Cerebellar cortex (tissue), 1 donor: ENCODE measurements at regions not wholly inside any gene's neighbourhood (a gene's known extent, or its start where the extent isn't known, plus 50 kb on each side); places are given as distances from the start of the nearest gene placed in this dataset.
"Not testable (repeated sequence)": the region's sequence is repeated elsewhere in the genome, so short reads cannot be mapped to it uniquely, and the experiment has no call there.

ENCODE experiments used
- DNase-seq: peaks from one replicate; pipeline ENCODE4 v3.0.0-alpha.2; 2015; ENCODE audit warnings: low spot score

- no peak for DNase-seq
These were observed 102.3 kb downstream of the ZFY start for GRCh38 chrY:3037471-3037870.

- no peak for DNase-seq
These were observed 105.2 kb downstream of the ZFY start for GRCh38 chrY:3040415-3040814.

DNA sequence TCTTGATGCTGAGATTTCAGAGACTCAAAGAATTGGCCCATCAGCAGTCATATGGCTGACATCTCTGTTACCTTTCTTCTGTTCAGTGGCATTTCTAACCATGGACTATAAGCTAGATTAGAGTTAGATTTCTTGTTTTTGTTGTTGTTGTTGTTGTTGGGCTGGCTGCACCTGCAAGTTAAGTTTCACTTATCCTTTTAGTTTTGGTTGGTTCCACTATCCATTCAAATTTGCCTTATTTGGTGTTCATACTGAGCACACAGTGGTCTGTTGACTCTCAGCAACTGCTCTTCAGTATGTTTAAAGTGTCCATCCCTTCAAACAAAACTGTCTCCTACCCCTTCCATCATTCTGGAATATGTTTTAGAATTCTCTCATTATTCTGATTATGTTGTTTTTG lies 106.8 kb downstream of the ZFY start:
- DNase-seq, result no peak

GRCh38 chrY:3042901-3043300 lies 107.7 kb downstream of the ZFY start:
- DNase-seq, result no peak

DNA sequence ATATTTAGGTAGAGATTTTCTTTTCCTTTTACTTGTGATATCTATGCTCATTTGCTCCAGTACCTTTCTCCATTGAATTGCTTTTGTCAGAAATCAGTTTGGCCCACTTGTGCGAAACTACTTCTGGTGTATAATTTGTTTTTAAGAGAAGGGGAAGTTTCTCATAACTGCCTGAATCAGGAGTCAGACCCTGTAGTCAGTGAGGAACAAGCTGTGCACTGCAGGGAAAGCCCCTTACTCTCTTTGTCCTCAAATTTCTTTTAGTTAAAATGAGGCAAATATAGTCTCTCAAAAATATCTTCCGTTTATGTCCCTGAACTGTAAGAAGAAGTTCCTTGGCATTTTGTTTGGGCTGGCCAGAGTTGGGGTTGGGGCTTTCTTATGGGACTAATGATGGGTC lies 109.9 kb downstream of the ZFY start:
- no peak for DNase-seq

GRCh38 chrY:3055496-3055895 lies 120.3 kb downstream of the ZFY start:
- not testable (repeated sequence) for DNase-seq

DNA sequence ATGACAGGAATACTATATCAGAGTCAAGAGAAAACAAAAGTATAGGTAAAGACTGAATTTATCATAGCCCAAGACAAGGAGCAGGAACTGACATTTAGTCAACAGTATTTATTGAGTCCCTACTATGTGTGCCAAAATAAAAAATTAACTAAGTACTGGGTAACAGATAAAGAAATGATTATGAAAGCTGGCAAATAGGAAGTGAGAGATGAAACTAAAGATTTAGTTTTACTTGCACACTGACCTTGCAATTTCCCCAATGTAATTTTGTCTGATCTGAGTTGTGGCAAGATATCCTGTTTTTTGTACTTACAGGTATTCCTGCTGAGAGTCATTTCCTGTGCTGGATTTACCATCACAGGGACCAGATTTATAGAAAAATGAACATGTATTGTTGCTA lies 123.2 kb downstream of the ZFY start:
- DNase-seq, result not testable (repeated sequence)

- peak; percentile 7 for DNase-seq
These were observed 125.5 kb downstream of the ZFY start for GRCh38 chrY:3060671-3061070.

GRCh38 chrY:3088149-3088548 lies 153.0 kb downstream of the ZFY start:
- not testable (repeated sequence) for DNase-seq

GRCh38 chrY:3108674-3109073 lies 173.5 kb downstream of the ZFY start:
- DNase-seq, result not testable (repeated sequence)

DNA sequence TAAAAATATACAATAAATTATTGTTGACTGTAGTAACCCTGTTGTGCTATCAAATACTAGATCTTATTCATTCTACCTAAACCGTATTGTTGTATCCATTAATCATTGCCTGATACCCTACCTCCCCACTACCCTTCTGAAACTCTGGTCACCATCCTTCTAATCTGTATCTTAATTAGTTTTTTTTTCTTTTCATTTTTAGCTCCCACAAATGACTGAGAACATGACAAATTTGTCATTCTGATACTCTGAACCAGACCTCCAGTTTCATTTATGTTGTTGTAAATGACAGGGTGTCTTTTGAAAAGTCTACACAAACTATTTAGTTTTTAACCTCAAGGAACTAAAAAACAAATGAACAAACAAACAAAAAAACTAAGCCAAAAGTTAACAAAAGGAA lies 185.1 kb downstream of the ZFY start:
- DNase-seq, result not testable (repeated sequence)

GRCh38 chrY:3120716-3121115 lies 185.5 kb downstream of the ZFY start:
- not testable (repeated sequence) for DNase-seq

DNA sequence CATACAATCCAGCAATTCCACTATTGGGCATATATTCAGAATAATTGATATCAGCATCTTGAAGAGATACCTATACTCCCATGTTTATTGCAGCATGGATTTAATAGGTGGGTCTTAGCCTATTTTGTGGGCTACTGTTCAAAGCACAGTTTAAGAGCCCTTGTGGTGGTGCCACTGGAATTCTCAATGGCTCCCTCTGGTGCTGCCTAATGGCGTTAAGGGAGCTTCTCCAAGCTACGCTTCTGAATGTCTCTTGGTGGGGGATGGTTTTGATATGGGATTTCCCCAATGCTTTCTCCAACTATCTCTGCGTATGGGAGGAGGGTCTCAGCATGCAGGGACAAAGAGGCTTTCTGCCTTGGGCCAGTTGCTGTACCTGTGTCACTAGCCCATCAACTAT lies 188.3 kb downstream of the ZFY start:
- not testable (repeated sequence) for DNase-seq

GRCh38 chrY:3171074-3171473 lies 235.9 kb downstream of the ZFY start:
- not testable (repeated sequence) for DNase-seq

GRCh38 chrY:3195035-3195434 lies 259.9 kb downstream of the ZFY start:
- not testable (repeated sequence) for DNase-seq

GRCh38 chrY:3202287-3202686 lies 267.1 kb downstream of the ZFY start:
- DNase-seq, result not testable (repeated sequence)

DNA sequence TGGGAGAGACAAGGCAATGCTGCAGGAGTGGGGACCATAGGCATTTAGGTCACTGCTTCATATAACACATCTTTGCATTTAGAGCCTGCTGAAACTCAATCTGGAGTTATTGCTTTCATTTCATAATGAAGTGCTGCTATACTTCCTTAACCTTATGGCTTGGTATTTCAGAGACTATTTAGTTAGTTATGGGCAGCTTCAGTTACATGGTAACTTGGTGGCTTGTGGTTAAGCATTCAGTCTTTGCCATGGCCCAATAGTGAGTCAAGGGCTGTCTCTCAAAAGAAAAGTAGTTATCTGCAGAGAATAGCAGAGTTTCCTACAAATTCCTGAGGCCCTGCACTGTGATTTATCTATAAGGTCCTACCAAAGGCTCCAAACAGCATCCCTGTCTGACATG lies 271.6 kb downstream of the ZFY start:
- DNase-seq, result not testable (repeated sequence)

- DNase-seq, result not testable (repeated sequence)
These were observed 278.0 kb downstream of the ZFY start for GRCh38 chrY:3213183-3213582.

DNA sequence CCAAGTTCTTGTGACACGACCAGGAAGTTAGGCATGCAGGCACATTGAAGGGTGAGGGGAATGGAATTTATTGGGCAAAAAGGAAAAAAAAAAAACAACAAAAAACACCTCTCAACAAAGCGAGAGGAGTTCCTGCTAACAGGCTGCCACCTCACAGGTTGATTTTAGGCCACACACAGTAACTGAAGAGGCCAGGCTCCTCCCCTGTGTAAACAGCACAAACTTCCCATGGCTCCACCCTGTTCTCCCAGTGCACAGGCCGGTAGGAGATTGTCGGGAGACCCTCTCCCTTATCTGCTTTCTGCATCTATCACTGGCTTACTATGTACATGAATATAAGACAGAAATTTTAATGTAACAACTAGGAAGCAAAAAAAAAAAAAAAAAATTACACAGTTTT lies 283.0 kb downstream of the ZFY start:
- DNase-seq, result not testable (repeated sequence)

DNA sequence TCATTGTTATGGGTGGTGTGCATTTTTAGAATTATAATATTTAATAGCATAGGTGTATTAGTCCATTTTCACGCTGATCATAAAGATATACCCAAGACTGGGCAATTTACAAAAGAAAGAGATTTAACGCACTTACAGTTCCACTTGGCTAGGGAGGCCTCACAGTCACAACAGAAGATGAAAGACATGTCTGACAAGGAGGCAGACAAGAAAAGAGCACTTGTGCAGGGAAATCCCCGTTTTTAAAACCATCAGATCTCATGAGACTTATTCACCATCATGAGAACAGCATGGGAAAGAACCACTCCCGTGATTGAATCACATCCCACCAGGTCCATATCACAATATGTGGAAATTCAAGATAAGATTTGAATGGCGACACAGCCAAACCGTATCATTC lies 283.4 kb downstream of the ZFY start:
- DNase-seq, result not testable (repeated sequence)

GRCh38 chrY:3262911-3263310 lies 316.0 kb upstream of the TGIF2LY start:
- not testable (repeated sequence) for DNase-seq

- DNase-seq, result not testable (repeated sequence)
These were observed 290.8 kb upstream of the TGIF2LY start for GRCh38 chrY:3288063-3288462.

- not testable (repeated sequence) for DNase-seq
These were observed 281.6 kb upstream of the TGIF2LY start for GRCh38 chrY:3297235-3297634.

DNA sequence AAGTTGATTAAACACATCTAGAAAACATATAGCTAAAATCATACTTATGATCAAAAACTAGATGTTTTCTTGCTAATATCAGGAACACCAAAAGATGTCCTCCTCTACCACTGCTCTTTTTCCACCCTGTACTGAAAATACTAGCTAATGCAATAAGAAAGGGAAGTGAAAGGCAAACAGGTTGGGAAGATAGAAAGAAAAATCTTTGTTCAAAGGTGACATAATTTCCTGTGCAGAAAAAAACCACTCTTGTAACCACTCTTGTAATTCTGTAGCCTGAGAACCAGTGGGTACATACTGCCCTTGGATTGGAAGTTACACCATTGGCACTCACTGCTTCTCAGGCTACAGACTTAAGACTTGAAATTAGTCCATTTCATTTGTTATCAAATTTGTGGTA lies 258.9 kb upstream of the TGIF2LY start:
- DNase-seq, result not testable (repeated sequence)

GRCh38 chrY:3367535-3367934 lies 211.3 kb upstream of the TGIF2LY start:
- not testable (repeated sequence) for DNase-seq
